OCI-LY1 (cell line): ENCODE measurements at regions not wholly inside any gene's neighbourhood (a gene's known extent, or its start where the extent isn't known, plus 50 kb on each side); places are given as distances from the start of the nearest gene placed in this dataset.

Experiments
- H2AFZ ChIP-seq: fragments of 200-600 bp; sonication (generic), shearing (Covaris generic); 2 replicates; pipeline ENCODE4 v1.6.0; 2014; ENCODE audit warnings: antibody characterized with exemption, mild to moderate bottlenecking, low read length
- H3F3A ChIP-seq: fragments of 200-600 bp; sonication (generic), shearing (Covaris generic); 2 replicates; pipeline ENCODE4 v1.6.0; 2014; ENCODE audit warnings: mild to moderate bottlenecking, antibody characterized with exemption, low read length, moderate library complexity; ENCODE audit not compliant: insufficient read depth
- H3K27ac ChIP-seq: fragments of 200-600 bp; sonication (generic); 2 replicates; pipeline ENCODE4 v1.5.1; 2014; ENCODE audit warnings: low read length, mixed run types, mild to moderate bottlenecking, low read depth; ENCODE audit not compliant: poor library complexity, severe bottlenecking
- H3K27me3 ChIP-seq: fragments of 200-600 bp; sonication (generic); 2 replicates; pipeline ENCODE4 v1.6.0; 2014; ENCODE audit warnings: antibody characterized with exemption, mild to moderate bottlenecking, low read length, moderate library complexity; ENCODE audit not compliant: insufficient read depth
- H3K36me3 ChIP-seq: fragments of 200-600 bp; sonication (generic); 2 replicates; pipeline ENCODE4 v1.6.1; 2014; ENCODE audit warnings: mild to moderate bottlenecking, antibody characterized with exemption, low read length, moderate library complexity, mixed read lengths; ENCODE audit not compliant: insufficient read depth
- H3K4me1 ChIP-seq: fragments of 200-600 bp; sonication (generic); 2 replicates; pipeline ENCODE4 v1.5.1; 2014; ENCODE audit warnings: mild to moderate bottlenecking, low read length, moderate library complexity; ENCODE audit not compliant: insufficient read depth, severe bottlenecking
- H3K4me2 ChIP-seq: fragments of 200-600 bp; sonication (generic), shearing (Covaris generic); 2 replicates; pipeline ENCODE4 v1.6.1; 2014; ENCODE audit warnings: low read length
- H3K4me3 ChIP-seq: fragments of 200-600 bp; sonication (generic); 2 replicates; pipeline ENCODE4 v1.5.1; 2014; ENCODE audit warnings: low read length, low read depth, mild to moderate bottlenecking, mixed read lengths; ENCODE audit not compliant: poor library complexity, severe bottlenecking
- H3K79me2 ChIP-seq: fragments of 200-600 bp; shearing (Covaris generic); 2 replicates; pipeline ENCODE4 v1.6.1; 2016; ENCODE audit warnings: mixed run types, low read length, mixed read lengths; ENCODE audit not compliant: insufficient read depth
- H3K9ac ChIP-seq: fragments of 200-600 bp; sonication (generic), shearing (Covaris generic); 2 replicates; pipeline ENCODE4 v1.6.1; 2014; ENCODE audit warnings: mild to moderate bottlenecking, low read length, mixed read lengths
- H3K9me2 ChIP-seq: fragments of 200-600 bp; sonication (generic), shearing (Covaris generic); 2 replicates; pipeline ENCODE4 v1.6.1; 2014; ENCODE audit warnings: low read depth, mild to moderate bottlenecking, low read length, mixed read lengths
- H3K9me3 ChIP-seq: fragments of 200-600 bp; shearing (Covaris generic); 2 replicates; pipeline ENCODE4 v1.6.1; 2014; ENCODE audit warnings: low read length, mixed read lengths
- H4K20me1 ChIP-seq: fragments of 200-600 bp; sonication (generic), shearing (Covaris generic); 2 replicates; pipeline ENCODE4 v1.6.0; 2016; ENCODE audit warnings: mild to moderate bottlenecking, low read length; ENCODE audit not compliant: insufficient read depth
- CTCF ChIP-seq: fragments of 200-600 bp; sonication (generic), shearing (Covaris generic); IDR thresholded peaks from 2 replicates; pipeline ENCODE4 v1.5.1; 2017; ENCODE audit warnings: mild to moderate bottlenecking, antibody characterized with exemption, low read length, moderate library complexity, mixed read lengths
- EZH2 ChIP-seq: fragments of 200-600 bp; sonication (generic), shearing (Covaris generic); IDR thresholded peaks from 2 replicates; pipeline ENCODE4 v1.8.0; 2017; ENCODE audit warnings: borderline replicate concordance, mixed run types, mild to moderate bottlenecking, antibody characterized with exemption, low read length, moderate library complexity, mixed read lengths

GRCh38 chr3:191848818-191849217 lies 387.9 kb downstream of the PYDC2 start:
- no peaks in the 10 kb centered on the region for H3K9me3 ChIP-seq
- no peak overlapping the region for H3K27ac ChIP-seq
- H3K4me2 ChIP-seq: no peak overlapping the region
- no peak overlapping the region for H3K9ac ChIP-seq
- no peaks in the 10 kb centered on the region for H3K36me3 ChIP-seq
- H2AFZ ChIP-seq: no peak overlapping the region
- no peaks in the 10 kb centered on the region for H4K20me1 ChIP-seq
- no peaks in the 10 kb centered on the region for H3K27me3 ChIP-seq
- H3K4me3 ChIP-seq: no peak overlapping the region
- H3F3A ChIP-seq: no peaks in the 10 kb centered on the region
- TF ChIP-seq EZH2 (no peak), CTCF (no peak)
- no peaks in the 10 kb centered on the region for H3K79me2 ChIP-seq
- no peaks in the 10 kb centered on the region for H3K9me2 ChIP-seq
- H3K4me1 ChIP-seq: no peaks in the 10 kb centered on the region

GRCh38 chr3:191859531-191859930 lies 398.6 kb downstream of the PYDC2 start:
- H3F3A ChIP-seq: no peaks in the 10 kb centered on the region
- H3K36me3 ChIP-seq: no peaks in the 10 kb centered on the region
- H3K27me3 ChIP-seq: no peaks in the 10 kb centered on the region
- H3K4me3 ChIP-seq: no peak overlapping the region
- no peak overlapping the region for H3K27ac ChIP-seq
- no peaks in the 10 kb centered on the region for H4K20me1 ChIP-seq
- H3K4me2 ChIP-seq: no peak overlapping the region
- H3K4me1 ChIP-seq: no peaks in the 10 kb centered on the region
- no peak overlapping the region for H2AFZ ChIP-seq
- H3K79me2 ChIP-seq: no peaks in the 10 kb centered on the region
- H3K9me3 ChIP-seq: no peaks in the 10 kb centered on the region
- TF ChIP-seq CTCF (no peak), EZH2 (no peak)
- no peak overlapping the region for H3K9ac ChIP-seq
- H3K9me2 ChIP-seq: no peaks in the 10 kb centered on the region

- Histone ChIP-seq H3F3A (no peaks in the 10 kb centered on the region), H3K36me3 (no peaks in the 10 kb centered on the region), H3K4me3 (no peak overlapping the region), H3K9ac (no peak overlapping the region), H3K4me1 (no peaks in the 10 kb centered on the region), H3K79me2 (no peaks in the 10 kb centered on the region), H4K20me1 (no peaks in the 10 kb centered on the region), H3K27me3 (no peaks in the 10 kb centered on the region), H2AFZ (no peak overlapping the region), H3K4me2 (no peak overlapping the region), H3K9me2 (no peaks in the 10 kb centered on the region), H3K27ac (no peak overlapping the region), H3K9me3 (no peaks in the 10 kb centered on the region)
- no peak for TF ChIP-seq EZH2
- TF ChIP-seq CTCF: no peak
Observed at GRCh38 chr3:191869738-191870415, 408.9 kb downstream of the PYDC2 start.
